GM18498 (cell line): ENCODE measurements at regions not wholly inside any gene's neighbourhood (a gene's known extent, or its start where the extent isn't known, plus 50 kb on each side); places are given as distances from the start of the nearest gene placed in this dataset.
"Not testable (repeated sequence)": the region's sequence is repeated elsewhere in the genome, so short reads cannot be mapped to it uniquely, and the experiment has no call there.

Source experiments
- ATAC-seq: cut with Tn5 transposase; IDR thresholded peaks from one replicate; pipeline ENCODE4 v1.9.1; 2021; ENCODE audit warnings: mild to moderate bottlenecking, moderate library complexity; ENCODE audit not compliant: unreplicated experiment

- ATAC-seq: no peak
These were observed 87.9 kb upstream of the MSTN start for GRCh38 chr2:190150413-190150812.

DNA sequence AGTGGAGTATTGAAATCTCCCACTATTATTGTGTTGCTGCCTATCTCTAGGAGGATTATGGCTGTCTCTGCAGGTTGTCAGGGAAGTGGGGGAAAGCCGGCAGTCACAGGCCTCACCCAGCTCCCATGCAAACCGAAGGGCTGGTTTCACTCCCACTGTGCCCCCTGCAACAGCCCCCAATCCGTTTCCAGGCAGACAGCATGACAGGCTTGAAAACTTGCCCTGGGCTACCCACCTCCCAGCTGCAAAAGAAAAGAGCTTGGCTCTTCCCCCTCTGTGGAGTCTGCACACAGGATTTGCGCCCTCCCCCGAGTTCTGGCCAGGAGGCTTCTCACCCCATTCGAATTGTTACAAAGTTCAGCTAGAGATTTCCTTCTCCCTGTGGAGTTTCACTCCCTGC, 87.4 kb upstream of the MSTN start:
- ATAC-seq: no peak

DNA sequence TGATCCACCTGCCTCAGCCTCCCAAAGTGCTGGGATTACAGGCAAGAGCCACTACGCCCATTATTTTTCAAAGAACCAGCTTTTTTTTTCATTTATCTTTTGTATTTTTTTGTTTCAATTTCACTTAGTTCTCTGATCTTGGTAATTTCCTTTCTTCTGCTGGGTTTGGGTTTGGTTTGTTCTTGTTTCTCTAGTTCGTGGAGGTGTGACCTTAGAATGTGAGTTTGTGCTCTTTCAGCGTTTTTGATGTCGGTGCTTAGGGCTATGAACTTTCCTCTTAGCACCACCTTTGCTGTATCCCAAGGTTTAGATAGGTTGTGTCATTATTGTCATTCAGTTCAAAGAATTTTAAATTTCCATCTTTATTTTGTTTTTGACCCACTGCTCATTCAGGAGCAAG, 86.7 kb upstream of the MSTN start:
- ATAC-seq: no peak

- not testable (repeated sequence) for ATAC-seq
These were observed 83.6 kb upstream of the MSTN start for GRCh38 chr2:190146109-190146508.

DNA sequence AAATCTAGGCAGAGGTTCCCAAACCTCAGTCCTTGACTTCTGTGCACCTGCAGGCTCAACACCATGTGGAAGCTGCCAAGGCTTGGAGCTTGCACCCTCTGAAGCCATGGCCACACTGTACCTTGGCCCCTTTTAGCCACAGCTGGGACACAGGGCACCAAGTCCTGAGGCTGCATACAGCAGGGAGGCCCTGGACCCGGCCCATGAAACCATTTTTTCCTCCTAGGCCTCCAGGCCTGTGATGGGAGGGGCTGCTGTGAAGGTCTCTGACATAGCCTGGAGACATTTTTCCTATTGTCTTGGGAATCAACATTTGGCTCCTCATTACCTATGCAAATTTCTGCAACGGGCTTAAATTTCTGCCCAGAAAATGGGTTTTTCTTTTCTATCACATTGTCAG, 77.9 kb upstream of the MSTN start:
- not testable (repeated sequence) for ATAC-seq

- no peak for ATAC-seq
These were observed 76.8 kb upstream of the MSTN start for GRCh38 chr2:190139371-190139770.

DNA sequence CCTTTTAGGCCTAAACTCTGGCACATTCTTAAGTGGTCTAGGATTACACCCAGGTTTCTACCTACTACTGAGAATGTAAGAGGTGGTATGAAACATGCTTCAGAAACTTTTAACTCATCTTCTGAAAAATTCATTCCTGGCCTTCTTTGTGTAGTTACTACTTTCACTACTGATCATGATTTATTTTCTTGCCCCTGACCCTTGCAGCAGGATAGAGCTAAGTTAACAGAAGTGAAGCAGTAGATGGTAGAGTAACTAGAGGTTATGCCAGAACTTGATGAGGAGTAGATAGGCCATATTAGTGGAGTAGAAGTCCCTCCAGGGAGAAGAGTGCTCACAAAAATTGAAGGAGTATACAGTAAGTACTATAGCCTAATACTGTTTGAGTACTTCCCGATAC, 75.5 kb upstream of the MSTN start:
- ATAC-seq: no peak

- no peak for ATAC-seq
These were observed 75.0 kb upstream of the MSTN start for GRCh38 chr2:190137561-190137960.

DNA sequence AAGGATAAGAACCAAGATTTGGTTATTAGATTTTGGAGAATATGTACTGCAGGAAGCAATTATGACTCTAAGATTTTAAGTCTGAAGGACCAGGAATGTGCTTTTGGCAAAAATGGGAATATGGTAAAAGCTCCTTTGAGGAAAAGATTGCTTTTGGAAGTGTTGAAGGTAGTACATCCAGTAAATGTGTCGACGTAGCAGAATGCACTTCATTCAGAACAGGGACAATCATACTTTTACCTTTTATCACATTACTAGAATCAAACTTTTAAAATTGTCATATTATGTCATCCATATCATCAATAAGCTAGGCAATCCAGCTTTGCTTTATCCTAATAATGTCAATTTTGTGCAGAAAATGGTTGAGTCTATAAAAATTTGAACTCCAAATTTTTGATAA, 74.3 kb upstream of the MSTN start:
- no peak for ATAC-seq

DNA sequence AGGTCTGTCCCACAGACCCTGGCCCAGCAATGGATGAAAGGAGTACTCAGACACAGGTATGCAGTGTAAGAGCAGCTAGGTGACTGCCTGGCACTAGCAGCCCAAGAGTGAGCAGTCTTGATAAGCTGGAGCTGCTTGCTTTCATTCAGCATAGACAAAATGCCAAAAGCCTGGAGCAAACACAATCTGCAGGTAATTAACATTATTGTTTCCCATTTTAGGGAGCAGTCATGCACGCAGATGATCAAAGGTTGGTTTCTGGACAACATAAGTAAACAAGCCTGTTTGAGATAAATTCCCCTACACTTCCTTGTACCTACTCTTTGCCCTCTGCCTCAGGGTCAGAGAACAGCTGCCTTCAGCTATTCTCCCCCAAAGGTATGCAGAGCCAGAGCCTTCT, 73.7 kb upstream of the MSTN start:
- no peak for ATAC-seq

DNA sequence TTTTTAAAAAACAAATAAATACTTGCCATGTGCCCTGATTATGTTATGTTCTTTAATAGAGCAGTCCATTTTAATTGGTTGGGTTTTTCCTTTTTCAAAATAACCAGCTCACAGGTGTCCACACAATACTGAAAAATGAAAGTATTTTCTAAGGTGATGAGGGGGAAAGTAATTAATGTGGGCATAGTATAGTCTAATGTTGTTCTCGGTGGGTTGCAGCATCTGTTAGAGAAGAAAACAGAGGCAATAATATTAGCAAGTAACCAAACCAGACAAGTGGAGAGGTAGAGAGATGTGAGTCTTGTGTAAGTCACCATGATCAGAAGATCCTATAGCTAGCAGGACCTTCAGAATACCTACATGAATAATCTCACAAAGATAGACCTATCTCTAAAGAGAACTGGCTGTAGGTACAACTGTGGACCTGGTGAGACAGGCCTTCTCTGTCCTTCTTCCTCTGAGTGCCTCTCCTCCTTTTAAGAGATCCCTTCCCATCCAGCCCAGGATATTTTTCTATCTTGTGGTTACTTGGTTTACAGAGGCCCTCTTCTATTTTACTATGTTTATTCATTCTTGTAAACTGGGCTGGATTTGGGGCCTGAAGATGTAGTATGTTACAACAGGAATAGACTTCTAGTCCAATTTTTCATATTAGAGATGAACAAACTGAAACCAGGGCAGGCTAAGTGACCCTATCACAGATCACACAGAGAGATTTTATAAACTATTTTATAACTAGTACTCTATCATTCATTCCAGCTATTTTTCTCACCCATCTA, 67.1 kb upstream of the MSTN start:
- ATAC-seq: no peak

DNA sequence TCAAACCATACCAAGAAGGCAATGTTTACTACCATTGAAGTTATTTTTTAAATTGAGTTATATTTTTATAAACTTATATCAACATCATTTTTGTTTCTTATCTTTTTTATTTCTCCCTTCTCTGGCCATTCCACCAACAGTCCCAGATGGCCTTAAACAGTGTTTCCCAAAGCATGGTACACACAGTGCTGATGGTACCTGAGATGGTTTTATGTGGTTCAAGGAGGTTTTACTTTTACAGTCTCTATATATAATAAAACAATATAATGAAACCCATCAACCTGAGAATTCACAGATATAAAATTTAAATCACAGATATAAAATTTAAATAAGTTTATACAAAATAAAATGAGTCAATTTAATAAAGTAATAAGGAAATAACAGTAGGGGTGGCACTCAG, 65.1 kb upstream of the MSTN start:
- ATAC-seq: no peak

GRCh38 chr2:190126798-190127197, 64.3 kb upstream of the MSTN start:
- no peak for ATAC-seq

- ATAC-seq: no peak
These were observed 61.4 kb upstream of the MSTN start for GRCh38 chr2:190123956-190124355.

DNA sequence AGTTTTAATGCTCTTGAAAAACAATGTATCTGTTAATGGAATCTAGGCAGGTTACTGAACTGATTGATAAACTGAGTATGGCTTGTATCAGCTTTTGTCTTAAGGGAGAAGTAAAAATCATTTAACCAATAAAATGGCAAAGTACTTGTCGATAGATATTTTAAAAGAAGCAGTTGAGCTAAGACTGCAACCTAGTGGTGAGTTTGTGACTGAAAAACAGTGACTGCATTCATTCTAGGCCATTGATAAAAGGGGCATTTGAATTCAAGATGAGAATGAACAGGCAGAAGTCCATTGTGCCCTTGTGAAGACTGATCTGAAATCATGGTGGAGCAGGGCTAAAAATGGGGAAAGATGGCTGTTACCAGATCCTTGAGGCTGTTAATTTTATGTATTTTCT, 59.4 kb upstream of the MSTN start:
- ATAC-seq: peak; percentile 73

DNA sequence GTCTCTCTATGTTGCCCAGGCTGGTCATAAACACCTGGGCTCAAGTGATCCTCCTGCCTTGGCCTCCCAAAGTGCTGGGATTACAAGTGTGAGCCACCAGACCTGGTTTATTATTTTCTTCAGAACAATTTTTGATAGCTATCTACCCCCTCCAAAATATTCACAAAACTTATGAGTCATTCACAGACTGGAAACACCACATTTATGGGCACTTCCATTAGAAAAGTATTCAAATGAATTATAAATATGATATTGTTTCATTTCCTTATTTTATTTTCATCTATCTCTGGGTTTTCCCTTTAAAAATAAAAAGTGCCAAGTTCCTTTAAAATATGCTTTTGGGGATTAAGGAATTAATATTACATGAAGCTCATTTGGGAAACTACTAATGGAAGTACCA, 58.8 kb upstream of the MSTN start:
- no peak for ATAC-seq

GRCh38 chr2:190119923-190120590, 57.5 kb upstream of the MSTN start:
- ATAC-seq: no peak

- no peak for ATAC-seq
These were observed 56.7 kb upstream of the MSTN start for GRCh38 chr2:190119257-190119656.

DNA sequence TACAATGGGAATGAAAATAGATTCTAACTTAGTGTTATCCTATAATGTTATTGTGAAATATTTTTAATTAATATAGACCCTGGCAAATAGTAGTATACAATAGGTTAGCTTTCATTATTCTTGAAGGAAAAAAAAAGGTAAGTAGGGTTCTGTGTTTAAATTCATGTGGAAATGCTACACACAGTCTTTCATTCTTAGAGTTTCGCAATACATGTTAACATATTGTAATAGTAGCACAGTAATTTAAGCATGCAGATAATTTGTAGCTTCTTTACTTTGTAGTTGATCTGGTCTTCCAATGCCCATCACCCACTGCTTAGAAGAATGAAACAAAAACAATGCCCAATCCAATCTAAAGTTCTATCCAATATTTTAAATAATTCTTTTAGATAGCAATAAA, 54.8 kb upstream of the MSTN start:
- ATAC-seq: no peak

DNA sequence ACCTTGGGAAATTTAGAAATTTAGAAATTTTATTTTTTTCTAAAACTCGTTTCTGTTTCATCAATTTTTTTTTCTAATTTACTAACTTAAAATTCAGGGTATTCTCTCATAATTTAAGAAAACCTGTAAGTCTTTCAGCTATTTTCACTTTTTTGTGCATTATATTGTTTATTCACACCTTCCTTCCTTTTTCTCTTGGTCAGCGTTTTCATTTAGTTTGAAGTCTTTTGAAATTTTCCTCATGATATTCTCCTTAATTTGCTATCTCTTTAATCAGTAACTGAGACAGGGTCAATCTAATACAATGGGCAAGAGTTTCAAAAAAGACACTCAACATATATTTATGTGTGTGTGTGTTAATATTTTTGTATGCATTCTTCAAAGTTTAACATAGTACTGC, 50.5 kb upstream of the MSTN start:
- ATAC-seq: no peak
